ENCODE measurements at regions not wholly inside any gene's neighbourhood (a gene's known extent, or its start where the extent isn't known, plus 50 kb on each side); places are given as distances from the start of the nearest gene placed in this dataset.

DNA sequence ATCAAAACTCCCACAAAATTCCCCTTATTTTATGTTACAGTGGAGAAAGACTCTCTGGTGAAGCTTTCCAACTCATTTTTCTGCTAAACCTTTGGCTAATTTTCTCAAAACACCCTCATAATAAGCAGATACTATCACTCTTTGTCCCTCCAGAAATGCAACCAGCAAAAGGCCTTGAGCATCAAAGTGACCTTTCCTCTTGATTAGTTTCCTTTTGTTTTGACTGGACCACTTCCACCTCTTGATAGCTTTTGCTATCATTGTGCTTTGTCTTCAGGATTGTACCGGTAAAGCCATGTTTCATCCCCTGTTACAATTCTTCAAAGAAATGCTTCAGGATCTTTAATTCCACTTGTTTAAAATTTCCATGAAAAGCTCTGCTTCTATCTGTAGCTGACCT is 115.1 kb upstream of the SLC13A1 start:
- Histone ChIP-seq H2AFZ (replicated peaks; ENCODE audit: low read length, poor library complexity) (no peak overlapping the region), H3K14ac (replicated peaks; ENCODE audit: low read depth, low read length) (no peak overlapping the region), H2AK5ac (ENCODE audit: low read depth, low read length) (no peak overlapping the region), H3K9ac (ENCODE audit: low read depth, low read length) (no peak overlapping the region), H3K79me1 (ENCODE audit: low read depth in 1 of 2, low read length in 2 of 2) (no peaks in the 10 kb centered on the region), H3K18ac (ENCODE audit: low read depth, low read length) (no peak overlapping the region), H3K9me1 (ENCODE audit: insufficient read depth, low read length) (no peaks in the 10 kb centered on the region), H3K4me1 (ENCODE audit: control insufficient read depth, insufficient read depth, low read length) (no peaks in the 10 kb centered on the region), H3K9me3 (ENCODE audit: control insufficient read depth, insufficient read depth, low read length) (peaks cover 2% of the 10 kb centered on the region), H2BK20ac (ENCODE audit: low read depth, low read length) (no peak overlapping the region), H4K8ac (ENCODE audit: low read depth in 2 of 2, low read length in 2 of 2) (no peak overlapping the region), H4K91ac (ENCODE audit: insufficient read depth, low read depth, low read length) (no peak overlapping the region), H2BK120ac (ENCODE audit: low read depth, low read length) (no peak overlapping the region), H3K4me3 (ENCODE audit: insufficient read depth, low read depth, low read length) (no peak overlapping the region), H4K5ac (ENCODE audit: low read depth, low read length) (no peak overlapping the region), H3K4me2 (ENCODE audit: low read depth, low read length) (no peak overlapping the region), H2AK9ac (replicated peaks; ENCODE audit: low read depth, low read length, poor library complexity) (no peak overlapping the region), H3K27ac (ENCODE audit: insufficient read depth, low read length) (no peak overlapping the region), H2BK5ac (ENCODE audit: low read depth, low read length, poor library complexity, severe bottlenecking) (no peak overlapping the region), H3K23ac (ENCODE audit: low read depth, low read length) (no peak overlapping the region), H2BK15ac (ENCODE audit: low read depth, low read length) (no peak overlapping the region), H3K36me3 (ENCODE audit: control insufficient read depth, insufficient read depth, low read length) (no peaks in the 10 kb centered on the region), H3K4ac (ENCODE audit: low read depth, low read length) (no peak overlapping the region), H3K27me3 (ENCODE audit: control insufficient read depth, insufficient read depth, low read length) (no peaks in the 10 kb centered on the region), H4K20me1 (ENCODE audit: insufficient read depth, low read length) (no peaks in the 10 kb centered on the region), H3K56ac (ENCODE audit: extremely low read depth, insufficient read depth, low read length) (no peak overlapping the region)
- ChIA-PET POLR2A (ENCODE audit: unreplicated experiment) (no interaction called here), CTCF (no interaction called here)
- no peak for TF ChIP-seq NFE2L2 (IDR thresholded peaks at IDR 0.05; ENCODE audit: low read depth, low read length)
- no peak for TF ChIP-seq RCOR1 (IDR thresholded peaks at IDR 0.05; ENCODE audit: insufficient replicate concordance, low read length)
- TF ChIP-seq POLR2A (IDR thresholded peaks at IDR 0.05; ENCODE audit: low read depth, low read length): no peak
- TF ChIP-seq SMC3 (IDR thresholded peaks at IDR 0.05; ENCODE audit: low read depth, low read length): no peak
- no peak for TF ChIP-seq MXI1 (IDR thresholded peaks at IDR 0.05; ENCODE audit: borderline replicate concordance, low read depth, low read length)
- TF ChIP-seq BHLHE40 (IDR thresholded peaks at IDR 0.05; ENCODE audit: low read depth, low read length): no peak
- no peak for TF ChIP-seq RFX5 (IDR thresholded peaks at IDR 0.05; ENCODE audit: low read depth, low read length)
- no peak for TF ChIP-seq CHD1 (IDR thresholded peaks at IDR 0.05; ENCODE audit: low read depth, low read length)
- no peak for TF ChIP-seq RAD21 (IDR thresholded peaks at IDR 0.05; ENCODE audit: low read length)
- TF ChIP-seq FOS (IDR thresholded peaks at IDR 0.05; ENCODE audit: low read depth, low read length): no peak
- no peak for TF ChIP-seq ELK1 (IDR thresholded peaks at IDR 0.05; ENCODE audit: borderline replicate concordance, low read depth, low read length)
- TF ChIP-seq USF2 (IDR thresholded peaks at IDR 0.05; ENCODE audit: low read depth, low read length): no peak
- TF ChIP-seq CEBPB (IDR thresholded peaks at IDR 0.05; ENCODE audit: low read depth, low read length): no peak
- TF ChIP-seq CTCF (conservative IDR thresholded peaks at IDR 0.05; ENCODE audit: low read depth, low read length): no peak
- no peak for TF ChIP-seq MAZ (IDR thresholded peaks at IDR 0.05; ENCODE audit: borderline replicate concordance, low read depth, low read length)
- TF ChIP-seq MAFK (IDR thresholded peaks at IDR 0.05; ENCODE audit: low read depth, low read length): no peak
- 60% methylated on average over 1 of the region's 1 CpG; no CpG with 5 or more reads in 1 of the 2 experiments for WGBS, 2 experiments (ENCODE audit: extremely low coverage in 2 of 2, insufficient read length in 1 of 2)
- BruUV-seq (replicated peaks): no TSS peak
- dilution Hi-C loops (cut with HindIII; ENCODE audit: low sequenced_read_pairs, unreplicated experiment) (no loop called here), in situ Hi-C loops (cut with MboI; ENCODE audit: low sequenced_read_pairs) (no loop called here), intact Hi-C loops (cut with micrococcal nuclease) (no loop called here)
- DNase-seq (no peak), ATAC-seq (ENCODE audit: low read depth) (no peak)
